SKM-1 (cell line): ENCODE measurements at regions not wholly inside any gene's neighbourhood (a gene's known extent, or its start where the extent isn't known, plus 50 kb on each side); places are given as distances from the start of the nearest gene placed in this dataset.

Experiments
- DNase-seq: peaks from one replicate; lab custom pipeline; 2025; ENCODE audit not compliant: unreplicated experiment; lab: John Stamatoyannopoulos, UW

DNA sequence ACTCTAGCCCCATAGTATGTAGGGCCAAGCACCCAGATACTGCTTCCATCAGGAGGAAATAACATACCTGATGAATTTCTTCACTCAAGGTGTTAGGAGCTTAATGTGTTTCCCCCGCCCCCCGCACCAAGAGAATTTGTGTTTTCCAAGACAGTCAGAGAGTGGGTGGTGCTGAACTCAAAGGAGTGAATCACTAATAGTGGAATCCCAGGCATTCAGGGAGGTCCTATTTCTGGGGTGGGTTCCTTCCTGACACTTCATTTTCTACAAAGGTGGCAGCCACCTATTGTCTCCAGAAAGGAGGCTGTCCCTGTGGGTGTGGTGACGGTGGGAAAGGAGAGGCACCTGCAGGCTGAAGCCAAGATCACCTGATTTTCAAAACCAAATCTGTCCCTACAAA lies 50.8 kb upstream of the ELF5 start:
- DNase-seq: no peak

DNA sequence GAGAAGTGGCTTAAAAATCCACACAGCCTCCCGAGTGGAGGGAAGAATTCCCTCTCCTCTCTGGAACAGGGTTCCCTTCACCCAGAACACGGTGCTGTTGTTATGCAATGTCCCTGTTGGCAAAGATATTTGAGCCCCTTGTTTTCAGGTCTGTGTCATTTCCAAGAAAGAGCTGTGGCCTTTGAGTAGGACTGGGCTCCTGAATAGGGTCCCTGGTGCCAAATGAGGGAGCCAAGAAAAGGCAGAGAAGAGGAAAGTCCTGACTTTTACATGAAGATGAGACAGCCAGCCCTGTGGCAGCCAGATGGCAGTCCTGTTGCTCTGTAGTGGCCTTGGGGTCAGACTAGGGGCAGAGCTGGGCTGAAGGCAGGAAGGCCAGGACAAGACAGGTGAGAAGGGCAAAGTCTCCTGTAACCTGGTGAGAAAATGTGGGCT lies 51.2 kb upstream of the ELF5 start:
- no peak for DNase-seq

DNA sequence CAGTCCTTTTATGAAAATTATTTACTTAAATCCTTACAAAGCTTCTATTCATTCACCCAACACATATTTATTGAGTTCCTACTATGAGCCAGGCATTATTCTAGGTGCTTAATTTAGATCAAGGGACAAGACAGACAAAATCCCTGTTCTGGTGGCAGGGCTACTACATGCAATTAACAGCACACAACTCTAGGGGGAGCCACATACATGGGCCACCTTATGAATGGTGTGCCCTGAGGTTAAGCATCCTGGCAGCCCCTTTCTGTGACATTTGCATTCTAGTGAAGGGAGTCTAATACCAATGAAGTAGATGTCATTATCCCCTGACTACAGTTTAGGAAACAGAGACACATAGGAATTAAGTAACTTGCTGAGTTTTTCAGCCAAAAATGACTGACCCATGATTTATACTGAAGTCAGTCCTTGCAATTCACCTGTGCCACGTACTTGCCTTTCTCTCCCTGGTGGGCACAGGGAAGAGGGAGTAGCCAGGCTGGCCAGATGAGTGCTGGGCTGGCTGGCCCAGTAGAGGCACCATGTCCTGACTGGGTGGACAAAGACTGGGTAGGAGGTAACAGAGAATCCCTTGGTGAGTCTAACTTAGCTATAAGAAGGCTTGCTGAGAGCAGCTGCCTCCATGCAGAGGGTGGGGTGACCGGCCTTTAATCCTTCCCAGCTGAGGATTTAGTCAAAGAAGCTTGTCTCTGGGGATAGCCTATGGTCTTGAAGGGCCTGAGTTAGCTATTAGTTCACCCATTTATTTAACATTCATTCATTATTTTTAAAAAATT lies 52.0 kb upstream of the ELF5 start:
- peak; percentile 6 for DNase-seq

DNA sequence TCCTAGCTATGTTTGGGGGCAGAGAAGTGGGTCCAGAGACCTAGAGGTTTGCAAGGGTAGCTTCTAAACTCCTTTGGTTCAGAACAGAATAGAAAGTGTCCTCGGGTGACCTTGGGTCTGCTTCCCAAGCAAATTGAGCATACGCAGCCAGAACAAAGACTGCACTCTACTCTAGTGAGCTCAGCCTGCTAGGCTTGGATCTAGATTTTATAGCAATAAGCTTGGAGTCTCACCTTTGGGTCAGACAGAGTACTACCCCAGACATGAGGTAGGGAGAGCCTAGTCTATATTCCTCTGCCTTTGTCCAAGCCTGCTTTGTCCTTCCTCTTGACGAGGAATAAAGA lies 52.6 kb upstream of the ELF5 start:
- DNase-seq: no peak

DNA sequence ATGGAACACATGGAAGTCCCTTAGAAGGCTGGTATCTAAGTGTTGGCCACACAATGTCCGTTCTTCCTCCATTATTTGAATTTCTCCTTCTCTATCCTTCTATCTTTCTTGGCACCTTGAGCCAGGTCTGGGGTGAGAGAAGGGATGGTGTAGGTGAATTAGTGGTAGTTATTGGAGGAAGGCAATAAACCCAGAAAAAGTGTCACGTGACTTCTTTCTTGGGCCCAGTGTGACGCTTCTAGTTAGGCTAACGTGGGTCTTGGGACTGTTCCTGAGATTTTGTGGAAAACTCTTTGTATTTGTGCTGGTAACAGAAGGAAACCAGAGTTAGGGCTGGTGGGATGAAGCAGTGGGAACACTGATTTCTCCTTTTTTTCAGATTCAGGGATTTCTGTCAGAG lies 53.1 kb upstream of the ELF5 start:
- no peak for DNase-seq

DNA sequence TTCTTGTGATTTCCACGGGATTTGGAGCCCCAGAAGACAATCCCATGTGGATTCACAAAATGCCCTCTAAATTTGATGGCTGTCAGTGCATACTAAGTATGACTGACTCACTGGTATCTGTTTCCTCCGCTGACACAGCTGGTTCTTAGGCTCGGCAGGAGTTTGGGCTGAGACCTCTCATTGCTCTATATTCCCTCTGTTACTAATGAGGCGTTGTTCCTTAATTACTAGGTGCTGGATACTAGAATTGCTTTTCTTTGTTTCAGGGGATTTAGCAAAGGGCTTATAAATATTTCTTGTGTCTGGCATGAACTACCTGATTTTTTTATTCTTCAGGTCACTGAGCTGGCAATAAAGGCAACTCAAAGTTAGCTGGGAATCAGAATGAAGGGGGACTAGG lies 53.2 kb upstream of the EHF start:
- DNase-seq: no peak

DNA sequence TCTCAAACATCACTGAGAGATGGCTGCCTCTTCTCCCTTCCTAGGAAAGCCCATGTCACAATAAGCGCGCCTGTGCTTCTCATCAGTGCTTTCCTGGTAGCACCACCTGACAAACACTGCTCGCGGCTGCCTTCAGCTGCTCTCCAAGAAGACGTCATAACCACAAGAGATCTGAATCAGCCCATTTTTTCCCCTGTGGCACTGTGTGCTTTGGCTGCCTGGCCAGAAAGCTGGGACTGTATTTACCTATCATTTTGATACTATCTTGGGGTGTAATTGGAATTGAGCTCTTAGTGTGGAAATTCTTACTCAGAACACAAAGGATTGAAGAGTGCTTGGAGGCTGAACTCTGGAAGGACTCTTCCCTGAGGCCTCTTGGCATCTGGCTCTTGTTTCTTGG lies 50.3 kb upstream of the EHF start:
- DNase-seq: no peak
